Endodermal cell (in vitro differentiated cells): ENCODE measurements at regions not wholly inside any gene's neighbourhood (a gene's known extent, or its start where the extent isn't known, plus 50 kb on each side); places are given as distances from the start of the nearest gene placed in this dataset.

Source experiments
- DNase-seq: peaks from one replicate; pipeline ENCODE4 v3.0.0-alpha.2; 2017
- H3K27ac ChIP-seq: 2 replicates; pipeline ENCODE4 v1.5.1; 2013; ENCODE audit warnings: mild to moderate bottlenecking, low read depth, low read length, moderate library complexity
- H3K27me3 ChIP-seq: 2 replicates; pipeline ENCODE4 v1.6.1; 2013; ENCODE audit warnings: mild to moderate bottlenecking, low read length, moderate library complexity; ENCODE audit not compliant: insufficient read depth, control insufficient read depth, poor library complexity, severe bottlenecking
- H3K36me3 ChIP-seq: 2 replicates; pipeline ENCODE4 v1.7.0; 2013; ENCODE audit warnings: mild to moderate bottlenecking, low read length, moderate library complexity; ENCODE audit not compliant: control insufficient read depth, insufficient read depth
- H3K4me1 ChIP-seq: one replicate; pipeline ENCODE4 v1.7.0; 2013; ENCODE audit warnings: low read length; ENCODE audit not compliant: control insufficient read depth, insufficient read depth
- H3K4me3 ChIP-seq: 2 replicates; pipeline ENCODE4 v1.5.1; 2013; ENCODE audit warnings: mild to moderate bottlenecking, low read length, moderate library complexity
- H3K9ac ChIP-seq: 2 replicates; pipeline ENCODE4 v1.6.1; 2013; ENCODE audit warnings: mild to moderate bottlenecking, low read length, moderate library complexity; ENCODE audit not compliant: poor library complexity, severe bottlenecking; ENCODE audit errors: extremely low read depth
- H3K9me3 ChIP-seq: 2 replicates; pipeline ENCODE4 v1.6.1; 2013; ENCODE audit warnings: mild to moderate bottlenecking, low read length, moderate library complexity; ENCODE audit not compliant: control insufficient read depth
- H3K27ac Mint-ChIP-seq: 2 replicates; pipeline ENCODE4 v1.8.0; 2020; ENCODE audit warnings: mixed read lengths
- H3K27me3 Mint-ChIP-seq: 2 replicates; pipeline ENCODE4 v1.8.0; 2021; ENCODE audit warnings: mild to moderate bottlenecking, mixed read lengths; ENCODE audit not compliant: insufficient read depth
- H3K36me3 Mint-ChIP-seq: 2 replicates; pipeline ENCODE4 v1.8.0; 2020; ENCODE audit warnings: low read depth, mixed read lengths
- H3K4me1 Mint-ChIP-seq: 2 replicates; pipeline ENCODE4 v1.8.0; 2020; ENCODE audit warnings: mixed read lengths
- H3K4me3 Mint-ChIP-seq: 2 replicates; pipeline ENCODE4 v1.8.0; 2020; ENCODE audit warnings: mild to moderate bottlenecking, moderate library complexity, mixed read lengths
- H3K9me3 Mint-ChIP-seq: 2 replicates; pipeline ENCODE4 v1.8.0; 2020; ENCODE audit warnings: mild to moderate bottlenecking, mixed read lengths
- CTCF ChIP-seq: fragments of 200-600 bp; sonication (generic); conservative IDR thresholded peaks from 2 replicates; pipeline ENCODE4 v1.5.0; 2021; ENCODE audit warnings: antibody characterized with exemption, mild to moderate bottlenecking
- WGBS, 2 experiments: methylation state at CpG; one replicate each; pipeline versions ENCODE4 v1.1.5 to v1.1.7; 2013; ENCODE audit warnings: missing lambda C conversion rate in 2 of 2, mixed read lengths in 1 of 2; ENCODE audit not compliant: insufficient coverage in 1 of 2, insufficient read length in 1 of 2; 5-methylcytosine and 5-hydroxymethylcytosine counted together

- WGBS, 2 experiments = 94% methylated on average over 1 of the region's 1 CpG; no CpG with 5 or more reads in 1 of the 2 experiments
Measured at GRCh38 chr4:180810581-180810980, 1432.6 kb upstream of the TENM3 start.

GRCh38 chr4:180811556-180811955 is 1431.6 kb upstream of the TENM3 start:
- H3K27ac ChIP-seq = no peak overlapping the region
- Mint-ChIP-seq H3K9me3 (no peaks in the 10 kb centered on the region), H3K4me3 (no peak overlapping the region), H3K27me3 (no peaks in the 10 kb centered on the region), H3K4me1 (no peaks in the 10 kb centered on the region), H3K27ac (no peak overlapping the region), H3K36me3 (no peaks in the 10 kb centered on the region)
- no peaks in the 10 kb centered on the region for H3K4me1 ChIP-seq
- TF ChIP-seq CTCF = no peak
- no peaks in the 10 kb centered on the region for H3K9me3 ChIP-seq
- H3K9ac ChIP-seq = no peak overlapping the region
- 0% methylated on average over 1 of the region's 1 CpG; no CpG with 5 or more reads in 1 of the 2 experiments for WGBS, 2 experiments
- no peak overlapping the region for H3K4me3 ChIP-seq
- H3K36me3 ChIP-seq = no peaks in the 10 kb centered on the region
- no peaks in the 10 kb centered on the region for H3K27me3 ChIP-seq
- DNase-seq = no peak

More at GRCh38 chr4:180810581-180810980, 1432.6 kb upstream of the TENM3 start:
- DNase-seq = no peak
- H3K27me3 Mint-ChIP-seq = no peaks in the 10 kb centered on the region
- H3K4me3 Mint-ChIP-seq = no peak overlapping the region
- Histone ChIP-seq H3K27me3 (no peaks in the 10 kb centered on the region), H3K9me3 (no peaks in the 10 kb centered on the region), H3K27ac (no peak overlapping the region), H3K4me1 (no peaks in the 10 kb centered on the region), H3K9ac (no peak overlapping the region), H3K4me3 (no peak overlapping the region), H3K36me3 (no peaks in the 10 kb centered on the region)
- H3K4me1 Mint-ChIP-seq = no peaks in the 10 kb centered on the region
- no peak overlapping the region for H3K27ac Mint-ChIP-seq
- H3K36me3 Mint-ChIP-seq = no peaks in the 10 kb centered on the region
- H3K9me3 Mint-ChIP-seq = no peaks in the 10 kb centered on the region
- TF ChIP-seq CTCF = no peak

- Mint-ChIP-seq H3K4me1 (no peaks in the 10 kb centered on the region), H3K9me3 (no peaks in the 10 kb centered on the region), H3K27ac (no peak overlapping the region), H3K4me3 (no peak overlapping the region), H3K36me3 (no peaks in the 10 kb centered on the region), H3K27me3 (no peaks in the 10 kb centered on the region)
- WGBS, 2 experiments = 85 to 86% methylated on average over 2 of the region's 2 CpGs
- H3K9ac ChIP-seq = no peak overlapping the region
- H3K9me3 ChIP-seq = no peaks in the 10 kb centered on the region
- H3K4me3 ChIP-seq = no peak overlapping the region
- H3K36me3 ChIP-seq = no peaks in the 10 kb centered on the region
- no peak for TF ChIP-seq CTCF
- no peak for DNase-seq
- no peaks in the 10 kb centered on the region for H3K4me1 ChIP-seq
- no peaks in the 10 kb centered on the region for H3K27me3 ChIP-seq
- no peak overlapping the region for H3K27ac ChIP-seq
Measured at GRCh38 chr4:180812783-180813182, 1430.4 kb upstream of the TENM3 start.
